BE2C (cell line): ENCODE measurements at regions not wholly inside any gene's neighbourhood (a gene's known extent, or its start where the extent isn't known, plus 50 kb on each side); places are given as distances from the start of the nearest gene placed in this dataset.
"Not testable (repeated sequence)": the region's sequence is repeated elsewhere in the genome, so short reads cannot be mapped to it uniquely, and the experiment has no call there.

Source experiments
- DNase-seq: peaks from one replicate; pipeline ENCODE4 v3.0.0-alpha.2; 2020
- H3K27me3 ChIP-seq: fragments of 250-450 bp; sonication (Bioruptor Pico); 2 replicates; pipeline ENCODE4 v1.5.1; 2020; ENCODE audit warnings: mild to moderate bottlenecking
- H3K36me3 ChIP-seq: fragments of 250-450 bp; sonication (Bioruptor Pico); 2 replicates; pipeline ENCODE4 v1.5.1; 2020; ENCODE audit warnings: mild to moderate bottlenecking
- H3K4me1 ChIP-seq: fragments of 250-450 bp; sonication (Bioruptor Pico); 2 replicates; pipeline ENCODE4 v1.5.1; 2020
- H3K4me3 ChIP-seq: 2 replicates; pipeline ENCODE4 v1.5.1; 2011; ENCODE audit warnings: low read depth, low read length
- H3K9me3 ChIP-seq: fragments of 250-450 bp; sonication (Bioruptor Pico); 2 replicates; pipeline ENCODE4 v1.5.1; 2020
- CTCF ChIP-seq: IDR thresholded peaks from 2 replicates; pipeline ENCODE4 v1.5.1; 2012; ENCODE audit warnings: mild to moderate bottlenecking, low read depth, low read length

- no peaks in the 10 kb centered on the region; the same call in 1 of the 2 replicates for H3K27me3 ChIP-seq
- no peak for DNase-seq
Observed at GRCh38 chr11:134942681-134943080, 530.6 kb upstream of the B3GAT1 start.

GRCh38 chr11:134941936-134942600 is 530.0 kb upstream of the B3GAT1 start:
- DNase-seq, H3K27me3 ChIP-seq, H3K9me3 ChIP-seq, H3K36me3 ChIP-seq, H3K4me3 ChIP-seq, H3K4me1 ChIP-seq: not testable (repeated sequence)

More at GRCh38 chr11:134942681-134943080, 530.6 kb upstream of the B3GAT1 start:
- no peak for TF ChIP-seq CTCF
- no peaks in the 10 kb centered on the region for H3K36me3 ChIP-seq
- no peaks in the 10 kb centered on the region for H3K9me3 ChIP-seq
- H3K4me3 ChIP-seq = no peak overlapping the region
- H3K4me1 ChIP-seq = no peaks in the 10 kb centered on the region

GRCh38 chr11:134941326-134941725 is 529.3 kb upstream of the B3GAT1 start:
- no peak for DNase-seq
- TF ChIP-seq CTCF = no peak
- Histone ChIP-seq H3K9me3 (no peaks in the 10 kb centered on the region), H3K4me3 (no peak overlapping the region), H3K27me3 (no peaks in the 10 kb centered on the region; the same call in 1 of the 2 replicates), H3K36me3 (no peaks in the 10 kb centered on the region), H3K4me1 (no peaks in the 10 kb centered on the region)

- no peak for TF ChIP-seq CTCF
- Histone ChIP-seq H3K27me3 (no peaks in the 10 kb centered on the region), H3K4me1 (no peaks in the 10 kb centered on the region), H3K36me3 (no peaks in the 10 kb centered on the region), H3K4me3 (no peak overlapping the region), H3K9me3 (no peaks in the 10 kb centered on the region)
- DNase-seq = no peak
Observed at GRCh38 chr11:134940441-134941126, 528.5 kb upstream of the B3GAT1 start.

GRCh38 chr11:134939905-134940304 is 527.9 kb upstream of the B3GAT1 start:
- TF ChIP-seq CTCF = peak; percentile 27; the same call in 1 of the 2 replicates
- no peaks in the 10 kb centered on the region for H3K27me3 ChIP-seq
- H3K9me3 ChIP-seq = no peaks in the 10 kb centered on the region
- H3K36me3 ChIP-seq = no peaks in the 10 kb centered on the region
- H3K4me3 ChIP-seq = no peak overlapping the region
- no peaks in the 10 kb centered on the region for H3K4me1 ChIP-seq
- peak; percentile 44 for DNase-seq

- no peaks in the 10 kb centered on the region for H3K4me1 ChIP-seq
- no peaks in the 10 kb centered on the region for H3K27me3 ChIP-seq
- no peaks in the 10 kb centered on the region for H3K36me3 ChIP-seq
- TF ChIP-seq CTCF = no peak
- H3K4me3 ChIP-seq = no peak overlapping the region
- DNase-seq = no peak
- H3K9me3 ChIP-seq = no peaks in the 10 kb centered on the region
Observed at GRCh38 chr11:134939031-134939430, 527.0 kb upstream of the B3GAT1 start.
